K562 (cell line): ENCODE measurements at regions not wholly inside any gene's neighbourhood (a gene's known extent, or its start where the extent isn't known, plus 50 kb on each side); places are given as distances from the start of the nearest gene placed in this dataset.

Source experiments
- ATAC-seq: fragments of 200-7000 bp; cut with Tn5 transposase; 3 replicates; pipeline ENCODE4 v1.9.1; 2020; ENCODE audit warnings: moderate library complexity
- BruUV-seq: library from RNA; stranded (reverse); fragments of 400-500 nt; replicated peaks from 2 replicates; lab custom pipeline; 2021; lab: Mats Ljungman, UMichigan
- CTCF ChIA-PET: fragments of 300-600 bp; formaldehyde crosslinking; extraction: SDS; loops from one replicate; lab custom pipeline; 2021; ENCODE audit warnings: low intra/inter-chr PET ratio; lab: Yijun Ruan, JAX
- POLR2A ChIA-PET: fragments of 300-600, 350-650 bp; sonication (Branson Sonifier 250); formaldehyde crosslinking; extraction: SDS; loops from one replicate; lab custom pipeline; 2021; ENCODE audit warnings: antibody characterized with exemption, inconsistent platforms; lab: Yijun Ruan, JAX
- DNase-seq, 4 experiments: peaks; one replicate each; pipeline versions ENCODE4 v3.0.0 to v3.0.0-alpha.2; 2011 to 2018; ENCODE audit warnings: low spot score in 3 of 4, mixed read lengths in 3 of 4; ENCODE audit errors: extremely low read depth in 1 of 4
- FAIRE-seq: peaks from 2 replicates; lab custom pipeline; 2011; peaks lifted over from hg19 to GRCh38; lab: Jason Lieb, UNC
- H2AFZ ChIP-seq: 2 replicates; pipeline ENCODE4 v1.6.0; 2011; ENCODE audit warnings: low read depth, low read length, control low read depth, inconsistent platforms
- H3K27ac ChIP-seq: fragments of 200-600 bp; 3 replicates; pipeline ENCODE4 v1.8.0; 2011; ENCODE audit warnings: low read depth, mild to moderate bottlenecking, control low read depth, inconsistent platforms, low read length, moderate library complexity, mixed read lengths; ENCODE audit errors: extremely low read depth
- H3K27me3 ChIP-seq, 2 experiments: fragments of 300-600 bp in 1 of 2; 2 replicates in 1 of 2; 3 replicates in 1 of 2; pipeline versions ENCODE4 v1.6.0 to v1.8.0; 2011; ENCODE audit warnings: inconsistent platforms in 2 of 2, low read length in 2 of 2, mild to moderate bottlenecking in 1 of 2, mixed read lengths in 1 of 2, moderate library complexity in 1 of 2; ENCODE audit not compliant: control insufficient read depth in 2 of 2, insufficient read depth in 2 of 2
- H3K36me3 ChIP-seq: fragments of 300-600 bp; 3 replicates; pipeline ENCODE4 v1.8.0; 2011; ENCODE audit warnings: mild to moderate bottlenecking, low read length, inconsistent platforms; ENCODE audit not compliant: control insufficient read depth, insufficient read depth
- H3K4me1 ChIP-seq, 2 experiments: fragments of 200-600 bp in 1 of 2; replicated peaks in 1 of 2; 2 replicates in 1 of 2; 3 replicates in 1 of 2; pipeline versions ENCODE4 v1.5.1 to v1.8.0; 2011; ENCODE audit warnings: inconsistent platforms in 2 of 2, low read length in 2 of 2, mild to moderate bottlenecking in 1 of 2, mixed read lengths in 1 of 2, moderate library complexity in 1 of 2; ENCODE audit not compliant: control insufficient read depth in 2 of 2, insufficient read depth in 2 of 2
- H3K4me2 ChIP-seq: 2 replicates; pipeline ENCODE4 v1.6.1; 2011; ENCODE audit warnings: low read length, control low read depth, inconsistent platforms, mixed read lengths; ENCODE audit not compliant: insufficient read depth
- H3K4me3 ChIP-seq: fragments of 200-600 bp; sonication (generic), shearing (Covaris generic); 2 replicates; pipeline ENCODE4 v1.5.1; 2016; ENCODE audit warnings: control low read depth, inconsistent platforms
- H3K79me2 ChIP-seq: fragments of 200-600 bp; 3 replicates; pipeline ENCODE4 v1.8.0; 2011; ENCODE audit warnings: low read length, inconsistent platforms; ENCODE audit not compliant: control insufficient read depth, insufficient read depth
- H3K9ac ChIP-seq, 2 experiments: 2 replicates each; pipeline versions ENCODE4 v1.6.0 to v1.6.1; 2011; ENCODE audit warnings: low read depth in 2 of 2, low read length in 2 of 2, control low read depth in 1 of 2, inconsistent platforms in 1 of 2, mild to moderate bottlenecking in 1 of 2, mixed read lengths in 1 of 2; ENCODE audit not compliant: insufficient read depth in 1 of 2
- H3K9me1 ChIP-seq: one replicate; pipeline ENCODE4 v1.6.0; 2011; ENCODE audit warnings: inconsistent platforms, mild to moderate bottlenecking, low read length, moderate library complexity; ENCODE audit not compliant: control insufficient read depth, insufficient read depth
- H3K9me3 ChIP-seq: replicated peaks from 2 replicates; pipeline ENCODE4 v1.5.1; 2011; ENCODE audit warnings: low read depth, low read length, inconsistent platforms; ENCODE audit not compliant: control insufficient read depth, insufficient read depth
- H4K20me1 ChIP-seq: replicated peaks from 2 replicates; pipeline ENCODE4 v1.6.1; 2011; ENCODE audit warnings: low read length, inconsistent platforms, mixed read lengths; ENCODE audit not compliant: control insufficient read depth, insufficient read depth
- CCNT2 ChIP-seq: IDR thresholded peaks from 2 replicates; pipeline ENCODE4 v1.6.1; 2011; ENCODE audit warnings: borderline replicate concordance, low read depth, mild to moderate bottlenecking, moderate library complexity, mixed read lengths, low read length; ENCODE audit not compliant: insufficient read length; ENCODE audit errors: extremely low read depth
- KAT7 ChIP-seq: sonication (generic); formaldehyde crosslinking; IDR thresholded peaks from 2 replicates; pipeline ENCODE4 v1.8.0; 2022; ENCODE audit warnings: missing genetic modification reagents, mild to moderate bottlenecking, borderline replicate concordance
- KAT8 ChIP-seq: fragments of 450-650 bp; IDR thresholded peaks from 2 replicates; pipeline ENCODE4 v1.6.1; 2016; ENCODE audit warnings: low read depth, mild to moderate bottlenecking
- MBD2 ChIP-seq: sonication (generic); IDR thresholded peaks from 2 replicates; pipeline ENCODE4 v1.6.1; 2016; ENCODE audit warnings: low read depth, borderline replicate concordance
- RAD21 ChIP-seq, 2 experiments: fragments of 250-450 bp in 1 of 2; fragments of 450-650 bp in 1 of 2; sonication (Bioruptor Pico) in 1 of 2; formaldehyde crosslinking in 1 of 2; IDR thresholded peaks in 1 of 2; conservative IDR thresholded peaks in 1 of 2; 2 replicates each; pipeline versions ENCODE4 v1.4.0 to v1.8.0; 2020 to 2022; ENCODE audit warnings: mild to moderate bottlenecking in 2 of 2, moderate library complexity in 1 of 2
- SREBF2 ChIP-seq: sonication (generic); formaldehyde crosslinking; IDR thresholded peaks from 2 replicates; pipeline ENCODE4 v1.4.0; 2020; ENCODE audit warnings: mild to moderate bottlenecking, missing genetic modification reagents
- TFAP4 ChIP-seq: sonication (generic); formaldehyde crosslinking; IDR thresholded peaks from 2 replicates; pipeline ENCODE4 v1.8.0; 2022; ENCODE audit warnings: missing genetic modification reagents, mild to moderate bottlenecking, moderate library complexity, borderline replicate concordance
- ZBTB40 ChIP-seq, 2 experiments: fragments of 450-650 bp in 1 of 2; sonication (generic) in 1 of 2; formaldehyde crosslinking in 1 of 2; IDR thresholded peaks; 2 replicates each; pipeline versions ENCODE4 v1.7.1 to v1.9.0; 2016 to 2022; ENCODE audit warnings: inconsistent platforms in 1 of 2, mild to moderate bottlenecking in 1 of 2, missing genetic modification reagents in 1 of 2
- ZNF696 ChIP-seq: fragments of 250-450 bp; sonication (Bioruptor Pico); conservative IDR thresholded peaks from 2 replicates; pipeline ENCODE4 v1.4.0; 2020; ENCODE audit warnings: mild to moderate bottlenecking, moderate library complexity
- WGBS: fragments of 100-300 bp; shearing (Covaris generic); methylation state at CpG from one replicate; pipeline ENCODE4 v1.1.6; 2016; ENCODE audit warnings: low coverage, mixed read lengths; ENCODE audit not compliant: insufficient coverage; ENCODE audit errors: missing lambda C conversion rate; 5-methylcytosine and 5-hydroxymethylcytosine counted together
- in situ Hi-C: fragments of 300-500 bp; cut with MboI; formaldehyde crosslinking; loops from 4 replicates; pipeline ENCODE4 v1.15.0; 2018; ENCODE audit warnings: inconsistent platforms, mixed read lengths
- intact Hi-C: fragments of 100-400 bp; cut with micrococcal nuclease; formaldehyde crosslinking; loops from 2 replicates; pipeline ENCODE4 v1.14.2; 2022

DNA sequence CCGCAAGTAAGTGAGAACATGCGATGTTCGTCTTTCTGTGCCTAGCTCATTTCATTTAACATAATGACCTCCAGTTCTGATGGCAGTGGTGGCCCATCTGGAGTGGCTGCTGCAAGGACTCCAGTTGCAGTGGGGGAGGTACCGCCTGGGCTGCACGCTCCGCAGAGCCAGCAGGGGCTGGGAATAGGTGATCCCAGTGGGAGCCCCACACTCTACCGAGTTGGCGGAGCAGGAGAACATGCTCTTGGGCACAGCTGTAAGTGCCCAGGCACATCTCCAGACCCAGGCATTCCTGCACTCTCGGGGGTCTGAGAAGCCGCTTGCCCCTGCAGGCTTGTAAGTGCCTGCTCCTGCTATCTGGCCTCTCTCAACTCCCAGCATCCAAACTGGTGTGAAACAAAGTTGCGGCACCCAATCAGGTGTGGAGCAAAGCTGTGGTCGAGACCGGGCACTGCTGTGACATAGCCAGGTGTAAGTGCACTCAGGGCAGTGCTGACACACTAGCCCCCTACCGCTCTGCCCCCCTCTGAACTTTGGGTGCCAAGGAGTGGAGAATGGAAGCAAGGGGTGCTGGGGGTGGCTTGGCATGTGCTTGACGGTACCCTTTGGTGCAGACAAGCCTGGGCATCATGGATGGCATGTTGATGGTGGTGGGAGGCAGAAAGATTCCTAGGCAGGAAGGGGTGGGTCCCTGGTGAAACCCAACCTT, 130.2 kb downstream of the HTR1B start (continued):
- no peak for TF ChIP-seq SREBF2 (CRISPR knock-in tag)
- TF ChIP-seq MBD2, result no peak
- no peak for TF ChIP-seq TFAP4 (CRISPR knock-in tag)
- no peak for TF ChIP-seq RAD21 (CRISPR knock-in tag; conservative IDR thresholded peaks at IDR 0.05 in 1 of 2, IDR thresholded peaks at IDR 0.05 in 1 of 2)
- no peak for TF ChIP-seq KAT8

DNA sequence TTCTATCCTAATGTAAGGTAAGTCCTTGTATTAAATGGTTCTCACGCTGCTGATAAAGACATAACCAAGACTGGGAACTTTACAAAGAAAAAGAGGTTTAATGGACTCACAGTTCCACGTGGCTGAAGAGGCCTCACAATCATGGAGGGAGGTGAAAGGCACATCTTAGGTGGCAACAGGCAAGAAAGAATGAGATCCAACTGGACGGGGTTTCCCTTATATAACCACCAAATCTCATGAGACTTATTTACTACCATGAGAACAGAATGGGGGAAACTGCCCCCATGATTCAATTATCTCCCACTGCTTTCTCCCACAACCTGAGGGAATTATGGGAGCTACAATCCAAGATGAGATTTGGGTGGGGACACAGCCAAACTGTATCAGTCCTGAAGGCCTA, 136.6 kb downstream of the HTR1B start:
- ATAC-seq (no peak), DNase-seq (no peak), FAIRE-seq (no peak)
- no peak overlapping the region for H3K27ac ChIP-seq
- no peaks in the 10 kb centered on the region for H3K36me3 ChIP-seq
- no peak overlapping the region for H2AFZ ChIP-seq
- H4K20me1 ChIP-seq, result no peaks in the 10 kb centered on the region
- WGBS, result 0% methylated on average over 3 of the region's 3 CpGs
- H3K4me1 ChIP-seq, result no peaks in the 10 kb centered on the region
- H3K9me3 ChIP-seq, result no peaks in the 10 kb centered on the region; the same call in 1 of the 2 replicates
- no peak overlapping the region for H3K4me3 ChIP-seq
- ChIA-PET POLR2A (no interaction called here), CTCF (no interaction called here)
- BruUV-seq, result no TSS peak
- in situ Hi-C loops (no loop called here), intact Hi-C loops (no loop called here)
- no peak overlapping the region for H3K4me2 ChIP-seq
- H3K9ac ChIP-seq, result no peak overlapping the region
- no peaks in the 10 kb centered on the region for H3K79me2 ChIP-seq
- H3K9me1 ChIP-seq, result no peaks in the 10 kb centered on the region
- no peaks in the 10 kb centered on the region for H3K27me3 ChIP-seq
- TF ChIP-seq CCNT2 (no peak), ZBTB40 (IDR thresholded peaks at IDR 0.05) (no peak), ZBTB40 (CRISPR knock-in tag; IDR thresholded peaks at IDR 0.05) (no peak), ZNF696 (no peak), KAT7 (no peak)
